ENCODE measurements at regions not wholly inside any gene's neighbourhood (a gene's known extent, or its start where the extent isn't known, plus 50 kb on each side); places are given as distances from the start of the nearest gene placed in this dataset.

- DNase-seq = no peak
These were observed 211.6 kb downstream of the ALDH8A1 start for GRCh38 chr6:134738211-134738885.

- DNase-seq = no peak
These were observed 214.4 kb downstream of the ALDH8A1 start for GRCh38 chr6:134735461-134735860.

GRCh38 chr6:134734312-134734869, 215.5 kb downstream of the ALDH8A1 start:
- no peak for DNase-seq

GRCh38 chr6:134733801-134734200, 216.1 kb downstream of the ALDH8A1 start:
- DNase-seq = no peak

- DNase-seq = no peak
These were observed 217.1 kb downstream of the ALDH8A1 start for GRCh38 chr6:134732763-134733162.

GRCh38 chr6:134731615-134732014, 218.3 kb downstream of the ALDH8A1 start:
- DNase-seq = no peak

- no peak for DNase-seq
These were observed 219.9 kb downstream of the ALDH8A1 start for GRCh38 chr6:134730013-134730412.

- DNase-seq = no peak
These were observed 220.3 kb downstream of the ALDH8A1 start for GRCh38 chr6:134729561-134729960.

GRCh38 chr6:134727081-134727480, 222.8 kb downstream of the ALDH8A1 start:
- no peak for DNase-seq

GRCh38 chr6:134725590-134725989, 224.3 kb downstream of the ALDH8A1 start:
- DNase-seq = no peak

- no peak for DNase-seq
These were observed 225.0 kb downstream of the ALDH8A1 start for GRCh38 chr6:134724771-134725340.

GRCh38 chr6:134723081-134723871, 226.6 kb downstream of the ALDH8A1 start:
- DNase-seq = no peak

GRCh38 chr6:134722200-134722870, 227.6 kb downstream of the ALDH8A1 start:
- no peak for DNase-seq

- DNase-seq = no peak
These were observed 228.9 kb downstream of the ALDH8A1 start for GRCh38 chr6:134721060-134721405.

- DNase-seq = no peak
These were observed 229.4 kb downstream of the ALDH8A1 start for GRCh38 chr6:134720353-134721059.

GRCh38 chr6:134719911-134720310, 230.0 kb downstream of the ALDH8A1 start:
- DNase-seq = no peak

- DNase-seq = no peak
These were observed 230.6 kb downstream of the ALDH8A1 start for GRCh38 chr6:134719286-134719685.

GRCh38 chr6:134714679-134715078, 235.2 kb downstream of the ALDH8A1 start:
- DNase-seq = no peak

GRCh38 chr6:134714113-134714512, 235.8 kb downstream of the ALDH8A1 start:
- DNase-seq = no peak

- DNase-seq = no peak
These were observed 237.6 kb downstream of the ALDH8A1 start for GRCh38 chr6:134712311-134712710.

GRCh38 chr6:134708079-134708478, 241.8 kb downstream of the ALDH8A1 start:
- DNase-seq = no peak

GRCh38 chr6:134707342-134708031, 242.4 kb downstream of the ALDH8A1 start:
- DNase-seq = no peak

All from activated CD4-positive, alpha-beta T cell treated with anti-CD3 and anti-CD28 coated beads, Interleukin-10, Interleukin-2, amounts not matched to agents 100 ng/mL and 50 ng/mL, durations not matched to agents 16 hours and 8 hours (primary cell).